ENCODE measurements at regions not wholly inside any gene's neighbourhood (a gene's known extent, or its start where the extent isn't known, plus 50 kb on each side); places are given as distances from the start of the nearest gene placed in this dataset.

- CTCF ChIA-PET, result no interaction called here
- H3K36me3 ChIP-seq (ENCODE audit: insufficient read depth, low read length, poor library complexity, severe bottlenecking), result no peaks in the 10 kb centered on the region
- DNase-seq (ENCODE audit: low spot score), result no peak
- no peak overlapping the region for H3K4me3 ChIP-seq (ENCODE audit: low read depth, low read length, poor library complexity, severe bottlenecking)
- no TSS peak for BruUV-seq (replicated peaks)
- intact Hi-C loops (cut with micrococcal nuclease; ENCODE audit: unreplicated experiment), result no loop called here
- peaks cover 3% of the 10 kb centered on the region for H3K9me3 ChIP-seq (ENCODE audit: low read depth, low read length, poor library complexity, severe bottlenecking)
- H3K27ac ChIP-seq (ENCODE audit: low read depth, low read length, poor library complexity, severe bottlenecking), result no peak overlapping the region
- no peaks in the 10 kb centered on the region for H3K27me3 ChIP-seq (replicated peaks; ENCODE audit: insufficient read depth, low read depth, low read length, poor library complexity)
- no peaks in the 10 kb centered on the region for H3K4me1 ChIP-seq (ENCODE audit: insufficient read depth, low read length, poor library complexity, severe bottlenecking)
- no peak for TF ChIP-seq EZH2 (IDR thresholded peaks at IDR 0.05; ENCODE audit: borderline replicate concordance, low read depth, low read length, poor library complexity, severe bottlenecking)
- no peak for TF ChIP-seq CTCF (conservative IDR thresholded peaks at IDR 0.05; ENCODE audit: low read depth, low read length)
- POLR2A ChIA-PET (ENCODE audit: low non-redundant PET), result no interaction called here
These were observed 420.4 kb upstream of the MIS18BP1 start for GRCh38 chr14:45673420-45673819.

GRCh38 chr14:45664668-45665356 is 411.8 kb upstream of the MIS18BP1 start:
- H3K9me3 ChIP-seq (ENCODE audit: low read depth, low read length, poor library complexity, severe bottlenecking), result no peaks in the 10 kb centered on the region
- no peaks in the 10 kb centered on the region for H3K27me3 ChIP-seq (replicated peaks; ENCODE audit: insufficient read depth, low read depth, low read length, poor library complexity)
- peak; percentile 7 for DNase-seq (ENCODE audit: low spot score)
- H3K4me3 ChIP-seq (ENCODE audit: low read depth, low read length, poor library complexity, severe bottlenecking), result no peak overlapping the region
- no TSS peak for BruUV-seq (replicated peaks)
- ChIA-PET CTCF (no interaction called here), POLR2A (ENCODE audit: low non-redundant PET) (no interaction called here)
- intact Hi-C loops (cut with micrococcal nuclease; ENCODE audit: unreplicated experiment), result no loop called here
- H3K36me3 ChIP-seq (ENCODE audit: insufficient read depth, low read length, poor library complexity, severe bottlenecking), result no peaks in the 10 kb centered on the region
- no peak overlapping the region for H3K27ac ChIP-seq (ENCODE audit: low read depth, low read length, poor library complexity, severe bottlenecking)
- TF ChIP-seq EZH2 (IDR thresholded peaks at IDR 0.05; ENCODE audit: borderline replicate concordance, low read depth, low read length, poor library complexity, severe bottlenecking) (no peak), CTCF (conservative IDR thresholded peaks at IDR 0.05; ENCODE audit: low read depth, low read length) (peak; percentile 36)
- H3K4me1 ChIP-seq (ENCODE audit: insufficient read depth, low read length, poor library complexity, severe bottlenecking), result no peaks in the 10 kb centered on the region

GRCh38 chr14:45658917-45659299 is 405.9 kb upstream of the MIS18BP1 start:
- ChIA-PET POLR2A (ENCODE audit: low non-redundant PET) (no interaction called here), CTCF (no interaction called here)
- no TSS peak for BruUV-seq (replicated peaks)
- Histone ChIP-seq H3K9me3 (ENCODE audit: low read depth, low read length, poor library complexity, severe bottlenecking) (no peaks in the 10 kb centered on the region), H3K4me3 (ENCODE audit: low read depth, low read length, poor library complexity, severe bottlenecking) (no peak overlapping the region), H3K27me3 (replicated peaks; ENCODE audit: insufficient read depth, low read depth, low read length, poor library complexity) (no peaks in the 10 kb centered on the region), H3K4me1 (ENCODE audit: insufficient read depth, low read length, poor library complexity, severe bottlenecking) (no peaks in the 10 kb centered on the region), H3K36me3 (ENCODE audit: insufficient read depth, low read length, poor library complexity, severe bottlenecking) (no peaks in the 10 kb centered on the region), H3K27ac (ENCODE audit: low read depth, low read length, poor library complexity, severe bottlenecking) (no peak overlapping the region)
- no peak for TF ChIP-seq CTCF (conservative IDR thresholded peaks at IDR 0.05; ENCODE audit: low read depth, low read length)
- TF ChIP-seq EZH2 (IDR thresholded peaks at IDR 0.05; ENCODE audit: borderline replicate concordance, low read depth, low read length, poor library complexity, severe bottlenecking), result no peak
- intact Hi-C loops (cut with micrococcal nuclease; ENCODE audit: unreplicated experiment), result no loop called here
- DNase-seq (ENCODE audit: low spot score), result no peak

Measured in A673 (cell line).